HL-60 (cell line): ENCODE measurements at regions not wholly inside any gene's neighbourhood (a gene's known extent, or its start where the extent isn't known, plus 50 kb on each side); places are given as distances from the start of the nearest gene placed in this dataset.
A peak's percentile ranks its signal among the peaks of the same experiment; 100 is the strongest.

ENCODE experiments used
- DNase-seq, 2 experiments: peaks; one replicate each; pipeline ENCODE4 v3.0.0-alpha.2; 2010 to 2020; ENCODE audit warnings: low read depth in 1 of 2, low spot score in 1 of 2
- H3K27ac ChIP-seq: fragments of 250-450 bp; sonication (Bioruptor Pico); replicated peaks from 2 replicates; pipeline ENCODE4 v1.5.1; 2020; ENCODE audit warnings: mild to moderate bottlenecking, moderate library complexity
- H3K27me3 ChIP-seq: fragments of 250-450 bp; sonication (Bioruptor Pico); 2 replicates; pipeline ENCODE4 v1.5.1; 2021; ENCODE audit warnings: mild to moderate bottlenecking, moderate library complexity; ENCODE audit not compliant: insufficient read depth, poor library complexity, severe bottlenecking
- H3K4me3 ChIP-seq: replicated peaks from 2 replicates; pipeline ENCODE4 v1.5.1; 2011; ENCODE audit warnings: mild to moderate bottlenecking, control low read depth, low read length; ENCODE audit not compliant: insufficient read depth
- CTCF ChIP-seq: IDR thresholded peaks from one replicate; pipeline ENCODE4 v1.5.1; 2011; ENCODE audit warnings: low read length, control low read depth, inconsistent platforms; ENCODE audit not compliant: insufficient read depth
- GABPA ChIP-seq: IDR thresholded peaks from 2 replicates; pipeline ENCODE4 v1.6.1; 2012; ENCODE audit warnings: low read depth
- POLR2AphosphoS5 ChIP-seq: IDR thresholded peaks from 2 replicates; pipeline ENCODE4 v1.6.1; 2012; ENCODE audit warnings: low read depth
- REST ChIP-seq: IDR thresholded peaks from 2 replicates; pipeline ENCODE4 v1.6.1; 2012; ENCODE audit warnings: low read depth; ENCODE audit not compliant: insufficient replicate concordance
- SPI1 ChIP-seq: IDR thresholded peaks from 2 replicates; pipeline ENCODE4 v1.6.1; 2012; ENCODE audit warnings: low read depth, mild to moderate bottlenecking, borderline replicate concordance

GRCh38 chr5:10173716-10174115, 76.0 kb downstream of the ATPSCKMT start:
- no peaks in the 10 kb centered on the region for H3K27me3 ChIP-seq
- TF ChIP-seq GABPA (no peak), SPI1 (peak; percentile 98), REST (no peak), POLR2AphosphoS5 (peak; percentile 65)
- DNase-seq, result peak; percentile 42 to 79
- H3K27ac ChIP-seq, result no peak overlapping the region
- no peak overlapping the region for H3K4me3 ChIP-seq

GRCh38 chr5:10172247-10172646, 77.4 kb downstream of the ATPSCKMT start:
- Histone ChIP-seq H3K27ac (no peak overlapping the region), H3K27me3 (no peaks in the 10 kb centered on the region), H3K4me3 (no peak overlapping the region)
- TF ChIP-seq GABPA, result no peak
- peak; percentile 87 for TF ChIP-seq SPI1
- no peak for DNase-seq

- no peak for DNase-seq
- Histone ChIP-seq H3K27me3 (no peaks in the 10 kb centered on the region), H3K27ac (no peak overlapping the region), H3K4me3 (no peak overlapping the region)
- TF ChIP-seq CTCF (no peak), POLR2AphosphoS5 (no peak), REST (no peak), GABPA (no peak), SPI1 (no peak)
Observed at GRCh38 chr5:10169359-10169758, 80.3 kb downstream of the ATPSCKMT start.

- no peak for DNase-seq
- TF ChIP-seq CTCF (no peak), GABPA (no peak), REST (no peak), SPI1 (no peak), POLR2AphosphoS5 (no peak)
Observed at GRCh38 chr5:10168254-10168653, 81.4 kb downstream of the ATPSCKMT start.

More at GRCh38 chr5:10168254-10168653, 81.4 kb downstream of the ATPSCKMT start:
- Histone ChIP-seq H3K27ac (no peak overlapping the region), H3K27me3 (no peaks in the 10 kb centered on the region), H3K4me3 (no peak overlapping the region)
